ENCODE measurements at regions not wholly inside any gene's neighbourhood (a gene's known extent, or its start where the extent isn't known, plus 50 kb on each side); places are given as distances from the start of the nearest gene placed in this dataset.

DNA sequence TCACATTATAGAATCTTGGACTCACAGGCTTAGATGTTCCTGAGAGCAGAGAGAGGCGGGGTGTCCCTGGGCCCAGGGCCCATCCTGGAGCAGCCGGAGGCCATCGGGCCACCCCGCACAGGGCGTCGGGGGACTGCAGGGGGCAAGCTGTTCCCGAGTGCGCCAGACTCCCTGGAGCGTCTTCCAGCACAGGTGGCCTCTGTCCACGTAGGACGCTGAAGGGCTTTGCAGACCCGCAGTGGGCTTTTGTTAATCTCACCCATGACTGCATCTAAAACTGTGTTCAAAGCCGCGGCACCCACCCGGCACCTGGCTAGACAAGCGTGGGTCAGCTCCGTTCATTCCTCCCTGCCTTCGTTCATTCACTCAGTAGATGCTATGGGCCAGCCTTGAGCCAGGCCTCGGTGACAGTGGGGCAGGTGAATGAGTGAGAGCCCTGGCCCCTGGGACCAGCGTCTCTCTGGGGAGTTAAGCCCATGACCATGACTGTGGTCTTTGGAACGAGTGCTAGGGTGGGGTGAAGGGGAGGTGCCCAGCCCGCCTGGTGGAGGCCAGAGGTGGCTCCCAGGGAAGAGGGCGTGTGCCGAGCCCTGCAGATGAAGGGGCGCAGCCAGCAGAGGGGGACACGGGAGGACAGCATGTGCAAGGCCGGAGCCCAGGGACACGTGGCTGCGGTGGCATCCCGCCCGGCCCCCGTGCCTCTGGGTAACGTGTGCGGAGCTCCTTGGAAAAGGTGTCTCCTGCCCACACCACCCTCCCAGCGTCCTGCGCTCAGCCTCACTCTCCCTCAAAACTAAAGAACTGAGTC lies 98.3 kb downstream of the HMX1 start:
- no peak for DNase-seq

DNA sequence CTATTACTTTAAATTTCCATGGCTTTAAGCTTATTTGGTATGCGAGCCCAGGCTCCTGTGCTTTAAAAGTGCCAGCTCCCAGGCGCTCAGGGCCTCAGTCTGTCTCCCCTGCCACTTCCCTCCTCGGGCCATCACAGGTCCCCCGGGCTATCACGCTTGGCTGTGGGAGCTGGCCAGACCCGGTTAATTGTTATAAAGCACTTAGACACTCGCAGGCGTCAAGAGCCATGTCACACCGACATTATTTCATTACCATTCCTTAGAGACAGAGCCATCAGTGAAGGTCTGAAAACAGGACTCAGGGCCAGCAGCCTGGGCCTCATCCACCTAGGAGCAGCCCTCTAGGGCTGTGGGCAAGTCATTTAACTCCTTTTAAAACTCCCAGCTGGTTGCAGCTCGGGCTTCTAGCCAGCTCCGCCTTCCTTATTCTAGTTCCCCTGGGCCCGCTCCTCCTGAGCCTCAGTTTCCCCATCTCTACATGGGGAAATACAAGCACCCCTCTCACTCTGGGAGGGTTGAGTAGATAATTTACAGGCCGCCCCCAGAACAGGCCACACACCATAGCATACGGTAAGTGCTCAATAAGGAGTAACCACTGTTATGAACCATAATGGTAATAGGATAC lies 99.0 kb downstream of the HMX1 start:
- no peak for DNase-seq

DNA sequence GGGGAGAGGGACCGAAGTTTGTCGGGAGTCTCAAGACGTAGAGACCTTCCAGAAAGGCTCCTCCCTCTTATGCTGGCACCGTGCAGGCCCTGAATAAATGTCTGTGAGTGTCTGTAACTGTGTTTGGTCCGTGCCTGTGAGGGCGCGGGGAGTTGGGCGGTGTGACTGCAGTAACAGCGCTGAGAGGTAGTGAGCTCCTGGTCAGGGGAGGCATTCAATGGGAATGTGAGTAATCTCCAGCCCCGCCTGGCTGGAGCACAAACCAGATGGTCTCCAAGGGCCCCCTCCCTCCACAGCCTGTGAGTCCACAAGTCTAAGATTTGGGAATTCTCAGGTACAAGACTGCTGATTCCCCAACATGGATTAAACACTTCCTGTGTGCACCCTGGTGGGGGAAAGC lies 100.0 kb downstream of the HMX1 start:
- no peak for DNase-seq

DNA sequence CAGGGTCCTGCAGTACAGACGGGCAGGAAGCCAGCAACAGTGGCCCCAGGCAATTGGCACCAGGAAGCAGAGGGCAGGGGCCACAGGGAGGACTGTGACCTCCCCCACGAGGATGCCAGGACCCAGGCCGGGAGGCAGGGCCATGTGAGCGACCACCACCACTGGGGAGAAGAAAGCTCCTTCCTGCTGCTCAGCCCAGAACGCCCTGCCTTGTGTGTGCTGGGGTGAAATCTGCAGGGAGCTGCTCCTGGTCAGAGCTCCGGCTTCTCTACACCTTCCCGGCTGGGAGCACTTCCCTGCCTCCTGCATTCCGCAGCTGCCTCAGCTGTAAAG lies 100.4 kb downstream of the HMX1 start:
- no peak for DNase-seq

DNA sequence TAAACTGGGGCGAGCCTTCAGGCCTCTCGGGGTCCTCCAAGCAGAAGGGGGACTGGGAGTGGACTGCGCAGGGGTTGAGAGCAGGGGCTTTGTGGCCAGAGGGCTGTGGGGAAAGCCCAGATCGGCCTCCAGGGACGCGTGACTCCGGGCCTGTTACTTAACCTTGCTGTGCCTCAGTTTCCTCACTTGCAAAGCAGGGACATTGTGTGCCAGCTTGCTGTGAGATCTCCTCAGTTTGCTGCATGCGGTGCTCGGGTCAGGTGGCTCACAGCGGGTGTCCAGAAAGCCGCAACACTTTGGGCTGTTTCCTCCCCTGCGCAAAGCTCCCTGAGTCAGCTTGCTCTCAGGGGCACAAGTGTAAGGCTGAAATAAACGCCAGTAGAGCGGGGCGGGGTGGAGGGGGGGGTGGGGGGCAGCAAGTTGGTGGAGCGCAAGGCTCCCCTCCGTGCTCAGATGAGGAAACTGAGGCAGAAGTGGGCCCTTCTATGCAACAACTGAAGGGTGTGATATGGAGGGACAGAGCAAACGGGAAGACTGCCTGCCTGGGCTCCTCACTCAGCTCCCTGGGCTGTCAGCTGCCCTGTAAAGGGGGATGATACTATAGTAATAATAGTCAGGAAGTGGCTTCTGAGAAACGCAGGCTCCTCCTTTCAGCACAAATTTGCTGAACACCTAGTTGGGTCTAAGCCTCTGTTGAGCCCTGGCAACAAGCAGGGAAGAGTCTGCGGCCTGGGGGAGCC lies 101.0 kb downstream of the HMX1 start:
- DNase-seq, result no peak

DNA sequence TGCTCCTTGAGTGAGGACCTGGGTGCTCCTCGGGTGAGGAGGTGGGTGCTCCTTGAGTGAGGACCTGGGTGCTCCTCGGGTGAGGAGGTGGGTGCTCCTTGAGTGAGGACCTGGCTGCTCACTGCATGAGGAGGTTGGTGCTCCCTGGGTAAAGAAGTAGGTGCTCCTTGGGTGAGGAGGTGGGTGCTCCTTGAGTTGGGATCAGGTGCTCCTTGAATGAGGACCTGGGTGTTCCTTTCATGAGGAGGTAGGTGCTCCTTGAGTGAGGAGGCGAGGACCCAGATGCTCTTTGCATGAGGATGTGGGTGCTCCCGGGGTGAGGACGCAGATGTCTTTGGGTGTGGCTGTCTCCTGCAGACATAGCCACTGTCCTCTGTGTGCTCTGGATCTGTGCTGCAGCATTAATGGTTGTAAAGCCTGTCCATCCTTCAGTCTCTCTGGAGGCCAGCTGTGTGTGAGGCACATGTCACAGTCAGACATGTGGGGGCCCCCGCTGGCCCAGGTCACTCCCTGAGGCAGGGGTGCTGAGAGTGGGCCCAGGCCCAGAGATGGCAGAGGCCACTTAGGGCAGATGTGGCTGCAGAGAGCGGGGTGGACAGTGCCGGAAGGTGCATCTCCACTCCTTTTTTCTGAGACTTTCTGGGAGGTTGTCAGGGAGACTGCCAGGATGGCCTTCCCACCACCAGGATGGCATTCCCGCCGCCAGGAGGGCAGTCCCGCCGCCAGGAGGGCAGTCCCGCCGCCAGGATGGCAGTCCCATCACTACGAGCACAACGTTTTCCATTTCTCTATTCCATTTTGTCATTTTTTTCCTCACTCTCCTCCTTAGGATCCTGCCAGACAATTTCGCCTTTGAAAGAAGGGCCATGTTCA lies 101.8 kb downstream of the HMX1 start:
- no peak for DNase-seq

DNA sequence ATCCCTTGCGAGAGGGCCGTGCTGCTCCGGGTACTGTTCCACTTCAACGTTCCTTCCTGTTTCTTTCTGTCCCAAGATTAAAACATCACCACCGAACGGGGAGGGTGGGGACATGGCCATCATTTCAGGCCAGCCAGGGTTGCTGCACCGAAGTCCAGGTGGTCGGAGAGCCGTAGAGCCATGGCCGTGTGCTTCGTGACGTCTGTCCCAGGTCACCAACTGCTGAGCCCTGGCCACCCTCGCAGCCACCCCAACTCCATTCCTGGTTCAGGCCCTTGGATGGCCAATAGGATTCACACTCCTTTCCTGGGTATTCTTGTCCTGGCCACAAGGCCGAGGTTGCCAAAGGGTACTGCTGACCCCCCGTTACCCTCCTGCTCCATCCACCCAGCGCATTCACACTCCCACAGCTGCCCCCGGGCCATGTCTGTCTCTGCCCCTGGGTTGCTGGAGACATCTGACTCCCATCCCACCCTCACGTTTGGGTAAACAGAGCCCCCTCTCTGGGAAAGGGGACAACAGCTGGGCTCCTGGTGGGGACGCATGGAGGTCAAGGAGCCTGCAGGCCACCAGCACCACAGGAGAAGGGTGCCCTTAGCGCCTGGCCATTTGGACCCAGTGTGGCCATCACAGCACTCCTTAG lies 103.2 kb downstream of the HMX1 start:
- no peak for DNase-seq

DNA sequence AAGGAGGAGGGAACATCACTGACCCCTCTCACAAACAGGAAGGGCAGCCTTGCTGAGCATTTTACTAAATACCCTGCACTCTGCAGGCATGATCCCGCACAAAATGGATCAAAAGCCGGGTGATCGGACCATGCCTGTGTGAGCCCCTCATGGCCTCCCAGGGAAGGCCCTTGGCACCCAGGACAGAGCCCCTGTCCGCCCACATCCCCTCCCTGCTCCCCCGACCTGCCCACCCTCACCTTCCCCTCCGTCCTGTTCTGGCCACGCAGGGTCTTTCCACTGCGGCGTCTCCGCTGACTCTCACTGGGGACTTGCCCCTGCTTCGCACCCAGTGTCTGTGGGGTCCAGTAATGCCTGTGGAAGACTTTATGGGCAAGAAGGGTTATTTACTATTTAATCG lies 105.0 kb downstream of the HMX1 start:
- no peak for DNase-seq

DNA sequence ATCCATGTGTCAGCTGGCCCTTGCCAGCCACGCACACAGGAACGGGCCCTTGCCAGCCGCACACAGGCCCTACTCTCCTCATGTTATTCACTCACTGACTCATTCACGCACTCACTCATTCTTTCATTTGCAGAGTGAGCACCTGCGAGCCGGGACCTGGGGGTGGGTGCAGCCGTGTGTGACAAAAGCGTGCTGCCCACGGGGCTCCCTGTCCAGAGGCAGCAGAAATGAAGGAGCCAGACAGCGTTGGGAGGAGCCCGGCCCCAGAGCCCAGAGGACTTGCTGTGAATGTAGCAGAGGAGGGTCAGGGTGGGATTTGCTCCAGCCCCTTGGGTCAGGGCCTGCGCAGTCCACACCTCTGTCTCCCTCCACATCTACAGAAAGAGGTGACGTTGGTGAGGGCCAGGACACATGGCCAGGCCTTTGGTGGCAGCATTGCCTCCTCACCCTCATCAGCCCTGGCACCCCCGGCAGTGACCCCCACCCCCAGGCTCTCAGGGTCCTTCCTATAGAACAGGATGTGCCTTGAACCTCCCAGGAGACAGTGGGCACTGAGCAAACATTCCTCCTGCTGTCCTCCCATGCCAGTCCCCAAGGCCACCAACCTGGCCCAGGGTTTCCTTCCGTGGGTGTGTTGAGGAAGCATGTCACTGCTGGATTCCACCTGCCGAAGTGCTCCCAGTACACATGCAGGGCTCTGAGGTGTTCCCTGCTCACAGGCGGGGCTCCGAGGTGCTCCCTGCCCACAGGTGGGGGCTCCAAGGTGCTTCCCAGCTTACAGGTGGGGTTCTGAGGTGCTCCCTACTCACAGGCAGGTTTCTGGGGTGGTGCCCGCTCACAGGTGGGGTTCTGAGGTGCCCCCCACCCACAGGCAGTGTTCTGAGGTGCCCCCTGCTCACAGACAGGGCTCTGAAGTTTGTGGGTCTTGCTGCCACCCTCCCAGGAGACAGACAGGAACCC lies 105.7 kb downstream of the HMX1 start:
- no peak for DNase-seq

DNA sequence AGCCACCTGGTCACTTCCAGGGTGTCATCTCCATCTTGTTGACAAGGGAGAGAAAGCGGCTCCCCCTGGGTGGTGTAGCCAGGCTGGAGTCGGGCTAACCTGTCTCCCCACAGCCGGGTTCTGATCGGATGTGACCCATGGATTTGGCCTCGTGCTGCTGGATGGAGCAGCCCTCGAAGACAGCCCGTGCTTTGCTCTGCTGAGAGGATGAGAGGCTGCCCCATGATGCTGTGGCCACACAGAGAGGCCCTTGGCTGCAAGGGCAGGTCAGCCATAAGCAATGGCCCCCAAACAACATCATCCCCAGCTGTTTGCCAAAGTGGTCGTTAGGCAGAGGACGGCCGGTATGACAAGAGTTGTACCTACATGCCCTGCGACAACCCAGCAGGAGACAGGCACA lies 106.6 kb downstream of the HMX1 start:
- no peak for DNase-seq

DNA sequence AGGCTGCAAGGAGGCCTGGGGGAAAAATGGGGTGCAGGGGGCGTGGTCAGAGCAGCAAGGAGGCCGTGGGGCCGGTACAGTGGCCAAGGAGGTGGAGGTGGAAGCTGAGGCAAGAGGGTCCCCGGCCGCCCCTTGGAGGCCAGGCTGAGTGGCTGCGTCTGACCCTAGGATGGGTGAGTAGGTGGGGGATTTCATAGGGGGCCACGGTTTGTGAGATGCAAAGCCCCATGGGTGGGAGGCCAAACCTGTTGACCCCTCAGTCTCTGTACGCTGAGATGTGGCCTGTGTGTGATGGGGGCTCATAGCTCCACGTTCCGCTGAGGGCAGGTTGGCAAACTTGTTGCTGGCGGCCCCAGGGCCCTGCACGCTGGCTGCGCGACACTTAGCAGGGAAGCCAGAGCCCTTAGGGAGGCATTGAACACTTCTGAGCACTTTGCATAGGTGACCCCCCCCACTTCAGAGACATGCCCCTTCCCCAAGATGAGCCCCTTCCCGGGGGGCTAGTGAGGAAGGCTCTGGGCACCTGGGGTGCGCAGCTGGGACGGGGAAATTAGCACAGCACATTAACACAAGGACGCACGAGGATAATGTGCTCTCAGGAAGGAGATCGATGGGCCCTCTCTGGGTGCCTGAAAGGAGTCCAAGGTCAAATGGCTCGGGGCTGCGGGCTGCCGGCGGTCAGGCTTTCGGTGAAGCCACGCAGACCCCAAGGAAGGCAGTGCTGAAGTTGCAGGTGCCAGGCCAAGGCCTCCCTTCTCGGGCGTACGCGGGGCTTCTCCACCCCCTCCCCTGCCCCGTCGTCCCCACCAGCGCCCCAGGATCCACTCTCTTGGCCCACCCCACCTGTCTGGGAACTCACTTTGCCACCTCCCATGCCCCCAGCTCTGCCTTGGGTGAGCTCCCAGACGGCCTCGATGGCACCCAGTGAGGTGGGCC lies 107.4 kb downstream of the HMX1 start:
- no peak for DNase-seq

DNA sequence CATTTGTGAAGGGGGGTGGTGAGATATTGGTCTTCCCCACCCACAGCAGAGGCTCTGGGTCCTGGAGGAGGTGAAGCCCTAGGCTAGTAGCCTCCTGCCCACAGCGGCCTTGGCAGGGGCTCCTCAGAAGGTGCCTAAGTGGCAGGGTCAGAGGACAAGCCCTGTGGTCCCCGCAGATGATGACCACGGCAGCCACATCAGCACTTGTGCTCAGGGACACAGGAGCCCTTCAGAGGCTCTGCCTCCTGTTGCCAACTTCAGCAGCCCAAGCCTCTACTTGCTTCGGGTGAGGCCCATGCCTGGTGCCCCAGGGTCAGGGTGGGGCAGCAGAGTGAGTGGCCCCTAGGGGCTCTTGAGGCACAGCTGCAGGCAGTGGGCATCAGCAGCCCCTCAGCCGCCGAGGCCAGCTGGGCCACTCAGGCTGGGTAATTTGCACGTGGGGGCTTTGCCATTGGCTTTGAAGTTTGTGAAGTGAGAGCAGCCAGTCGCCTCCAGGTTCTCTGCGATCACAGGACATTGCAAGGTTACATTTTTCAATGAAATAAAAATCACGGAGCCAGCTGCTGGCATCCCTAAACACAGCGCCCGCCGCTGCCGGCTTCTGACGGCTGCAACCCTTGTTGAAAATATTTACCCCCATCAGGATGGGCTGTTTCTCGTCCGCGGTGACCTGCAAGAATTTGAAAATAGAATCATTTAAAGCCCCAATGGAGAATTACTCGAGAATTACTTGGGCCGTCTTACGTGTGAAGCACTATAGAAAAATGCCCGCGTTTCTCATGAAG lies 108.5 kb downstream of the HMX1 start:
- DNase-seq, result no peak

DNA sequence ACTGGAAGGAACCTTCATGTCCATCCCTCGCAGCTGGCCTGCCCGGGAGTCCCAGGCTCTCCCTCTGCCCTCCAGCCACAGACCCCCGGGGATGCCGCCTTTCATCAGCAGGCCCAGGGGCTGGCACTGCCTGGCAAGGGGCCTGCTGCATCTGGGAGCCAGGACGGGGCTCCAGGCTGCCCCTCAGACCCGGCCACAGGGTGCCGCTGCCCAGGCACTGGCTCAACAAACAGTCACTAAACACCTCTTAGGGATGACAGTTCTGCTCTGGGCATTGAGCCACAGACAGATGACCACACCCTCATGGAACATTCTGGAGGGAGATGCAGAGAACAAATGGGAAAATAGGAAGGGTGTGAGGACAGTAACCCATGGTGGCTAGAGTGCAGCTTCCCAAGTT lies 109.3 kb downstream of the HMX1 start:
- DNase-seq, result no peak

DNA sequence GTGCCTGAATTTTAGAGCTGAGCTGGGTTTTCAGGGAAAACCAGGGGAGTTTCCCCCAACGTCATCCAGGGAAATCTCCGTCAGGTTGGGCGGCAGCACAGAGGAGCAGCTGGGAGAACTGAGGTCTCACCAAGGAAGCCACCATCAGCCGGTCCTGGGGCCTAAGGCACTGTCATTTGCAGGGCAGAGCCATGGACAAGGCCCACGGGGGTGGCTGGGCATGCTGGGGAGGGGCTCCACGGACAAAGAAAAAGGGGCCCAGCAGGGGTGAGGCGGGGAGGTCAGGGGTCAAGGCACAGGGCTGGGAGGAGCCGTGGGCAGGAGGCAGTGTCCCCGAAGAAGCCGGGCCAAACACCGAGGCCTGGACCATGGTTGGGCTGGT lies 109.8 kb downstream of the HMX1 start:
- no peak for DNase-seq

DNA sequence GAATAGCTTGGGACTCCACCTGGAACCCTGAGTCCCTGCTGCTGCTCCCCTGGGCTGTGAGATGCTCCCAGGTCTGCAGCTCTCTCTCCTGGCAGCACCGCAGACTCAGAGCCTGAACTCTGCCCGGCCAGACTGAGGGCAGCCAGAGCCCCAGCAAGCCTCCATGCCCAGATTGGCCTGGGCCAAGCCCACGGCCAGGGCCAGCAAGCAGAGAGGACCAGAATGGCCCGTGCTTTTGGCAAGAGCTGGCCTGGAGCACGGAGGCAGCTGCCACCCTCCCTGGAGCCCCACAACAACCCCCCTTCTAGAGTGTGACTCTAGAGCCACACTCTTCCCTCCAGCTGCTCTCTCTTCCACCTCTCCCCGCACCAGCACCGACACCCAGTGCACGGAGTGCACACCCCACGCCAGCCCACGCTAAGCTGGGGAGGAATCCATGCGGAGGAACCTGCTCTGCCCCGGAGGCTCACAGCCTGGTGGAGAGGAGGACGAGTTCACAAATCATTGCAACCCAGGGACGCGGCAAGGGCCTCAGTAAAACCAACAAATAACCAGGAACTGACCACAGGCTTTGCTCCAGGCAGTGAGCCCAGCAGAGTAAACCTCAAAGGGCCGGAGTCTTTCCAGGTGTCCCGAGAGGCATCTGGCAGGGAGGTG lies 110.3 kb downstream of the HMX1 start:
- no peak for DNase-seq

DNA sequence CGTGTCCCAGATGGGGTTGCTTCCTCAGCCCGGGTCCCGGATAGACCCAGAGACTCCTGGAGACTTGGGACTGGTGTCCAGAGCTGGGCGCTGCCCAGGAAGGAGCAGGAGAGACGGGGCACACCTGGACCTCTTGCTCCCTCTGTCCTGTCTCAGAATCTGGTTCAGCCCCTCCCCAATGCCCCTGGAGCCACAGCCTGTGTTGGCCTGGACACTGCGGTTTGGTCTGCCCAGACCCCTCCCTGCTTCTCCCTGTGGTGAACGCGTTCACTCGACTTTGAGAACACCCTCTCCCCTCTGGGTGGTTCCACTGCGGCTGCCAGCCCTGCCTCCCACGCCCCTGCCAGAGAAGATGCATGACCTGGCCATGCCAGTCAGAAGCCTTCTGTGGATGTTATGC lies 111.1 kb downstream of the HMX1 start:
- no peak for DNase-seq

DNA sequence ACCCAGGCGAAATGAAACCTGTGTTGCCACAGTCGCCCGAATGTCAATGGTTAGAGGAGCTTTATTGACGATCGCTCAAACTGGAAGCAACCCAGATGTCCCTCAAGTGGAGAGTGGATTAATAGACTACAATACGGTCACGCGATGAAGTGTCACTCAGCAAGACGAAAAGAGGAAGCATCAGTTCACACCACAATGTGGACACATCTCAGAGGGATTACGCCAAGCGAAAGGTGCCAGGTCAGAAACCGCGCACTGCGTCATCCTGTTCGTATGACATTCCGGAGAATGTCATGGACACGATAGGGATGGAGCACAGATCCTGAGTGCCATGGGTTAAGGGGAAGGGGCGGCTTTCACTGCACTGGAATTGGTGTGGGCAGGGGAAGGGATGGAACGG lies 111.7 kb downstream of the HMX1 start:
- no peak for DNase-seq

DNA sequence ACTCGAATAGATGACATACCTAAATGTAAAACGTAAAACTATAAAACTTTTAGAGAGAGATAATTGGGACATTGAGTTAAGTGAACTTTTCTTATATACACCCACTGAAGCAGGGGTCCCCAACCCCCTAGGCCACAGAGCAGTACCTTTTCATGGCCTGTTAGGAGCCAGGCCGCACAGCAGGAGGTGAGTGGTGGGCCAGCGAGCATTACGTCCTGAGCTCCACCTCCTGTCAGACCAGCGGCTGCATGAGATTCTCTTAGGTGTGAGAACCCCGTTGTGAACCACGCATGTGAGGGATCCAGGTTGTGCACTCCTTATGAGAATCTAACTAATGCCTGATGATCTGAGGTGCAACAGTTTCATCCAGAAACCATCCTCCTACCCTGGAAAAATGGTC lies 114.8 kb downstream of the HMX1 start:
- no peak for DNase-seq

All from midbrain (tissue), 1 donor.